Esophagus muscularis mucosa (tissue), 3 donors: ENCODE measurements at regions not wholly inside any gene's neighbourhood (a gene's known extent, or its start where the extent isn't known, plus 50 kb on each side); places are given as distances from the start of the nearest gene placed in this dataset.
A peak's percentile ranks its signal among the peaks of the same experiment; 100 is the strongest.

ENCODE experiments used
- POLR2A ChIP-seq: fragments of 450-650 bp; IDR thresholded peaks from one replicate; pipeline ENCODE4 v1.6.1; 2017; ENCODE audit warnings: antibody characterized with exemption, moderate library complexity, mild to moderate bottlenecking, low read depth
- POLR2AphosphoS5 ChIP-seq, 2 donors: sonication (generic); formaldehyde crosslinking; IDR thresholded peaks; one replicate each; pipeline ENCODE4 v1.6.1; 2017; ENCODE audit warnings: antibody characterized with exemption in 2 of 2
- TF ChIP-seq, protein P1 (sequence below), 3 experiments: fragments of 200-600 bp in 2 of 3; fragments of 450-650 bp in 1 of 3; sonication (generic) in 2 of 3; IDR thresholded peaks; one replicate each; pipeline ENCODE4 v1.5.1; 2017 to 2019; ENCODE audit warnings: antibody characterized with exemption in 3 of 3, mild to moderate bottlenecking in 2 of 3, moderate library complexity in 1 of 3

DNA sequence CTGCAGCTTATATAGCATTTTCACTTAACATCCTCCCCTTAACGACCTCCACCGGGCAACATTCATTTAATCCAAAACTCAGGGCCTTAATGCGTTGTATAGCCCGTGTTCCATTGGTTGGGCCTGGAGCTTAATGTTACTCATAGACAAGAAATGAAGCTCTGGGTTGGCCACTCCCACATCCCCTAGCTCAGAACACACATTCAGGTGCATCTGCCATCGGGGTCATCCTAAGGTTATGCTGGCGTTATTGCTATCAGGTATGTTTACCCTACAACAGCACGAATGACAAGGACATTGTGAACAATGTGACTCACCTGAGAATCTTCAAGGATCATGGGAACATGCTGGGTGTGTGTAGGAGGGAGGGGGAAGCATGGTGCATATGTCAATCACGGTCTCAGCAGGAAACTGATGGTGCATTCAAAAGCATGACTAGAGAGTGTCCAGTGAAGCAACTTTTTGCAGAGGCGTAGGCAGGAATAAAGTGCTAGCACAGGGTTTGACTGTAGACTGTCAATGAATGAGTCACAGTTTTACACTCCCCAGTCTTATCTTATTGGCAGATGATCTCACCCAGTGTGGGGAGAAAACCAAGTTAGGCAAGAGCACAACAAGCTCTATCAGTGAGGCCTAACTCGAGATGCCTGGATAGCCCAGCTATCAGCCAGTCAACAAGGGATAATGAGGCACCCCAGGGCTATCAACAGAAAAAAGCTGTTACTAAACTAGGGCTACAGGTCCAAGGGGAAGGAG, 402.1 kb upstream of the MCTP2 start:
- TF ChIP-seq POLR2A: no peak
- peak in 1 of 2 donors; percentile 13 for TF ChIP-seq POLR2AphosphoS5 (IDR thresholded peaks at IDR 0.05)
- TF ChIP-seq, protein P1, sequence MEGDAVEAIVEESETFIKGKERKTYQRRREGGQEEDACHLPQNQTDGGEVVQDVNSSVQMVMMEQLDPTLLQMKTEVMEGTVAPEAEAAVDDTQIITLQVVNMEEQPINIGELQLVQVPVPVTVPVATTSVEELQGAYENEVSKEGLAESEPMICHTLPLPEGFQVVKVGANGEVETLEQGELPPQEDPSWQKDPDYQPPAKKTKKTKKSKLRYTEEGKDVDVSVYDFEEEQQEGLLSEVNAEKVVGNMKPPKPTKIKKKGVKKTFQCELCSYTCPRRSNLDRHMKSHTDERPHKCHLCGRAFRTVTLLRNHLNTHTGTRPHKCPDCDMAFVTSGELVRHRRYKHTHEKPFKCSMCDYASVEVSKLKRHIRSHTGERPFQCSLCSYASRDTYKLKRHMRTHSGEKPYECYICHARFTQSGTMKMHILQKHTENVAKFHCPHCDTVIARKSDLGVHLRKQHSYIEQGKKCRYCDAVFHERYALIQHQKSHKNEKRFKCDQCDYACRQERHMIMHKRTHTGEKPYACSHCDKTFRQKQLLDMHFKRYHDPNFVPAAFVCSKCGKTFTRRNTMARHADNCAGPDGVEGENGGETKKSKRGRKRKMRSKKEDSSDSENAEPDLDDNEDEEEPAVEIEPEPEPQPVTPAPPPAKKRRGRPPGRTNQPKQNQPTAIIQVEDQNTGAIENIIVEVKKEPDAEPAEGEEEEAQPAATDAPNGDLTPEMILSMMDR (IDR thresholded peaks at IDR 0.05): no peak
